CD14-positive monocyte (primary cell): ENCODE measurements at regions not wholly inside any gene's neighbourhood (a gene's known extent, or its start where the extent isn't known, plus 50 kb on each side); places are given as distances from the start of the nearest gene placed in this dataset.

Experiments used
- DNase-seq, 3 donors: peaks; one replicate each; pipeline ENCODE4 v3.0.0-alpha.2; 2011 to 2022
- H2AFZ ChIP-seq: 2 replicates; pipeline ENCODE4 v1.6.0; 2012; ENCODE audit warnings: mild to moderate bottlenecking, low read depth, low read length, inconsistent platforms; ENCODE audit not compliant: insufficient read depth, poor library complexity, severe bottlenecking
- H3K27ac ChIP-seq, 2 donors: 1 replicate in 1 of 2; 2 replicates in 1 of 2; pipeline ENCODE4 v1.5.1; 2012 to 2013; ENCODE audit warnings: low read length in 2 of 2, control low read depth in 1 of 2, inconsistent platforms in 1 of 2, low read depth in 1 of 2, mild to moderate bottlenecking in 1 of 2
- H3K27me3 ChIP-seq, 2 donors: one replicate each; pipeline versions ENCODE4 v1.6.0 to v1.6.1; 2011 to 2013; ENCODE audit warnings: low read length in 2 of 2; ENCODE audit not compliant: control insufficient read depth in 2 of 2, insufficient read depth in 2 of 2
- H3K36me3 ChIP-seq, 2 donors: replicated peaks in 1 of 2; 1 replicate in 1 of 2; 2 replicates in 1 of 2; pipeline versions ENCODE4 v1.5.1 to v1.6.1; 2012 to 2013; ENCODE audit warnings: low read length in 2 of 2, control low read depth in 1 of 2, inconsistent platforms in 1 of 2, mild to moderate bottlenecking in 1 of 2; ENCODE audit not compliant: insufficient read depth in 2 of 2, control insufficient read depth in 1 of 2
- H3K4me1 ChIP-seq, 2 donors: 1 replicate in 1 of 2; 2 replicates in 1 of 2; pipeline versions ENCODE4 v1.5.1 to v1.6.1; 2012 to 2013; ENCODE audit warnings: low read length in 2 of 2, control low read depth in 1 of 2, inconsistent platforms in 1 of 2, mild to moderate bottlenecking in 1 of 2, moderate library complexity in 1 of 2; ENCODE audit not compliant: insufficient read depth in 2 of 2, control insufficient read depth in 1 of 2
- H3K4me2 ChIP-seq: replicated peaks from 2 replicates; pipeline ENCODE3; 2012; ENCODE audit warnings: low read length, moderate library complexity, mild to moderate bottlenecking; ENCODE audit not compliant: poor library complexity, severe bottlenecking; ENCODE audit errors: extremely low read depth
- H3K4me3 ChIP-seq, 3 experiments: fragments of 200-600 bp in 1 of 3; sonication (generic) in 1 of 3; replicated peaks in 1 of 3; 1 replicate in 2 of 3; 2 replicates in 1 of 3; pipeline ENCODE4 v1.5.1; 2011 to 2013; ENCODE audit warnings: low read length in 3 of 3, mild to moderate bottlenecking in 3 of 3, control low read depth in 2 of 3, low read depth in 2 of 3, inconsistent platforms in 1 of 3, moderate library complexity in 1 of 3
- H3K79me2 ChIP-seq: 2 replicates; pipeline ENCODE4 v1.6.0; 2012; ENCODE audit warnings: mild to moderate bottlenecking, control low read depth, inconsistent platforms, low read length, moderate library complexity; ENCODE audit not compliant: insufficient read depth
- H3K9ac ChIP-seq: 2 replicates; pipeline ENCODE4 v1.6.0; 2017; ENCODE audit warnings: low read length, mild to moderate bottlenecking; ENCODE audit not compliant: insufficient read depth, poor library complexity, severe bottlenecking
- H3K9me3 ChIP-seq, 2 donors: replicated peaks in 1 of 2; 1 replicate in 1 of 2; 2 replicates in 1 of 2; pipeline versions ENCODE4 v1.5.1 to v1.6.1; 2012 to 2013; ENCODE audit warnings: low read length in 2 of 2, control low read depth in 1 of 2; ENCODE audit not compliant: control insufficient read depth in 1 of 2, insufficient read depth in 1 of 2
- H4K20me1 ChIP-seq: 2 replicates; pipeline ENCODE4 v1.6.0; 2012; ENCODE audit warnings: mild to moderate bottlenecking, low read length, control low read depth, moderate library complexity; ENCODE audit not compliant: insufficient read depth
- H3K27ac Mint-ChIP-seq, 7 donors: one replicate each; pipeline ENCODE4 v1.8.0; 2020; ENCODE audit warnings: mild to moderate bottlenecking in 7 of 7, mixed read lengths in 7 of 7, moderate library complexity in 6 of 7, inconsistent platforms in 2 of 7
- H3K27me3 Mint-ChIP-seq, 3 donors: one replicate each; pipeline ENCODE4 v1.8.0; 2021 to 2022; ENCODE audit warnings: low read depth in 3 of 3, mild to moderate bottlenecking in 3 of 3, mixed read lengths in 3 of 3, moderate library complexity in 3 of 3, inconsistent platforms in 1 of 3
- H3K36me3 Mint-ChIP-seq, 2 donors: one replicate each; pipeline ENCODE4 v1.8.0; 2020; ENCODE audit warnings: mixed read lengths in 2 of 2, inconsistent platforms in 1 of 2, mild to moderate bottlenecking in 1 of 2
- H3K4me1 Mint-ChIP-seq: one replicate; pipeline ENCODE4 v1.8.0; 2020; ENCODE audit warnings: mild to moderate bottlenecking, mixed read lengths
- H3K4me3 Mint-ChIP-seq, 2 donors: one replicate each; pipeline ENCODE4 v1.8.0; 2020; ENCODE audit warnings: mild to moderate bottlenecking in 2 of 2, mixed read lengths in 2 of 2, moderate library complexity in 1 of 2
- H3K9me3 Mint-ChIP-seq, 7 donors: one replicate each; pipeline ENCODE4 v1.8.0; 2020 to 2022; ENCODE audit warnings: mixed read lengths in 7 of 7, mild to moderate bottlenecking in 6 of 7, moderate library complexity in 6 of 7, inconsistent platforms in 2 of 7
- CTCF ChIP-seq: fragments of 200-600 bp; IDR thresholded peaks from one replicate; pipeline ENCODE4 v1.8.0; 2022; ENCODE audit warnings: antibody characterized with exemption, mild to moderate bottlenecking
- WGBS: methylation state at CpG from one replicate; pipeline ENCODE4 v1.1.5; 2013; ENCODE audit warnings: missing lambda C conversion rate; ENCODE audit not compliant: insufficient coverage; 5-methylcytosine and 5-hydroxymethylcytosine counted together
- intact Hi-C, 2 donors: fragments of 100-400 bp; cut with micrococcal nuclease; formaldehyde crosslinking; loops; one replicate each; pipeline versions ENCODE4 v1.15.0 to v1.15.1; 2023

DNA sequence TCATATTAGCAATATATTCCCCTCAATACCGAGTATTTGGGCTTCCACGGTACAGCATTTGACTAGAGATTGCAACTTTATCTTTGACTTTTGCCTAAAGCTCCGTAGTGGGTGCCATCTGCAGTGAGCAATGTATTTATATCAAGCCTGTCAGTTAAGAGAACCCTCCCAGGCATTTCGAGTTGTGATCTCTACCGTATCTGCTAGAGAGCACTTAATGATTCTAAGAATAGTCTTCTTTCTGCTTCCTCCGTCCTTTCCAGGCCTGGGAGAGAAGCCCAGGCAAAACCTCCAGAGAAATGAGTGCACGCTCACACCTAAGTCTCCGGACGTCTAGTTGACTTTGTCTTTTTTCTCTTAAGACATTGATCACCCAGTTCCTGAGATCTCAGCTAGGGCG lies 210.6 kb downstream of the KLF6 start:
- Histone ChIP-seq H3K27ac (no peak overlapping the region), H3K27me3 (no peaks in the 10 kb centered on the region), H3K4me1 (peaks cover 10% of the 10 kb centered on the region in 2 donors), H3K4me2 (no peak overlapping the region), H4K20me1 (no peaks in the 10 kb centered on the region), H3K9ac (no peak overlapping the region), H3K9me3 (no peaks in the 10 kb centered on the region), H2AFZ (no peak overlapping the region), H3K79me2 (no peaks in the 10 kb centered on the region), H3K4me3 (no peak overlapping the region), H3K36me3 (no peaks in the 10 kb centered on the region)
- Mint-ChIP-seq H3K27ac (no peak overlapping the region), H3K9me3 (peaks cover 0 to 2% (median 0%) of the 10 kb centered on the region in 7 donors), H3K36me3 (no peaks in the 10 kb centered on the region), H3K27me3 (no peaks in the 10 kb centered on the region), H3K4me3 (no peak overlapping the region), H3K4me1 (peaks cover 13% of the 10 kb centered on the region)
- no peak for DNase-seq
- 93% methylated on average over 2 of the region's 10 CpGs for WGBS
- intact Hi-C loops = no loop called here
- TF ChIP-seq CTCF = no peak

DNA sequence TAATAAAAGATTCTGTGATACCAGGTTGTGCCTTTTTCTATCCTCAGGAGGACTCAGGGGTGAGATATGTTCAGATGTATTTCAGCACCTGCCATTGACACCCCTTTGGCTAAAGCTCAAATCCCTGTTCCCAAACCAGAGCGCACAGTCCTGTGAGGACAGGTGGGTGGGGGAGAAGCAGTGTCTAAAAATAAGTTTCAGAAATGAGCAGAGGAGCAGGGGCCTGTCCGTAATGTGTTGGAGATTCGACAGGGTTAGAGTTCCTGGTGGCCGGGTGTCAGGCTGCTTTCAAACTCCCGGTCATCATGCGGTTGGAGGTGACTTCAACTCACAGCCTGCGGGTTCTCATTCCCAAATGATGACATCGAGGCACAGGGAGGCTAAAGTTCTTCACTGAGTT lies 211.5 kb downstream of the KLF6 start:
- Mint-ChIP-seq H3K9me3 (peaks cover 0 to 2% (median 0%) of the 10 kb centered on the region in 7 donors), H3K27me3 (no peaks in the 10 kb centered on the region), H3K27ac (no peak overlapping the region), H3K4me1 (peaks cover 13% of the 10 kb centered on the region), H3K4me3 (no peak overlapping the region), H3K36me3 (no peaks in the 10 kb centered on the region)
- no peak overlapping the region for H3K4me3 ChIP-seq
- intact Hi-C loops = no loop called here
- H3K36me3 ChIP-seq = no peaks in the 10 kb centered on the region
- H3K9me3 ChIP-seq = no peaks in the 10 kb centered on the region
- H2AFZ ChIP-seq = no peak overlapping the region
- no peaks in the 10 kb centered on the region for H3K27me3 ChIP-seq
- peaks cover 10% of the 10 kb centered on the region in 2 donors for H3K4me1 ChIP-seq
- TF ChIP-seq CTCF = no peak
- no peaks in the 10 kb centered on the region for H4K20me1 ChIP-seq
- H3K4me2 ChIP-seq = no peak overlapping the region
- 83% methylated on average over 6 of the region's 8 CpGs for WGBS
- DNase-seq = no peak
- H3K79me2 ChIP-seq = no peaks in the 10 kb centered on the region
- H3K9ac ChIP-seq = no peak overlapping the region
- H3K27ac ChIP-seq = no peak overlapping the region
